Choroid plexus epithelial cell (primary cell): ENCODE measurements at regions not wholly inside any gene's neighbourhood (a gene's known extent, or its start where the extent isn't known, plus 50 kb on each side); places are given as distances from the start of the nearest gene placed in this dataset.

Experiments
- DNase-seq: peaks from one replicate; pipeline ENCODE4 v3.0.0-alpha.2; 2010; ENCODE audit warnings: low read depth
- H3K4me3 ChIP-seq: 2 replicates; pipeline ENCODE4 v1.5.1; 2011; ENCODE audit warnings: low read depth, mild to moderate bottlenecking, control low read depth, low read length, moderate library complexity
- TF ChIP-seq, protein P1 (sequence below): conservative IDR thresholded peaks from 2 replicates; pipeline ENCODE4 v1.5.1; 2011; ENCODE audit warnings: low read depth, mild to moderate bottlenecking, control low read depth, inconsistent platforms, low read length, moderate library complexity

- no peak overlapping the region for H3K4me3 ChIP-seq
- TF ChIP-seq, protein P1, sequence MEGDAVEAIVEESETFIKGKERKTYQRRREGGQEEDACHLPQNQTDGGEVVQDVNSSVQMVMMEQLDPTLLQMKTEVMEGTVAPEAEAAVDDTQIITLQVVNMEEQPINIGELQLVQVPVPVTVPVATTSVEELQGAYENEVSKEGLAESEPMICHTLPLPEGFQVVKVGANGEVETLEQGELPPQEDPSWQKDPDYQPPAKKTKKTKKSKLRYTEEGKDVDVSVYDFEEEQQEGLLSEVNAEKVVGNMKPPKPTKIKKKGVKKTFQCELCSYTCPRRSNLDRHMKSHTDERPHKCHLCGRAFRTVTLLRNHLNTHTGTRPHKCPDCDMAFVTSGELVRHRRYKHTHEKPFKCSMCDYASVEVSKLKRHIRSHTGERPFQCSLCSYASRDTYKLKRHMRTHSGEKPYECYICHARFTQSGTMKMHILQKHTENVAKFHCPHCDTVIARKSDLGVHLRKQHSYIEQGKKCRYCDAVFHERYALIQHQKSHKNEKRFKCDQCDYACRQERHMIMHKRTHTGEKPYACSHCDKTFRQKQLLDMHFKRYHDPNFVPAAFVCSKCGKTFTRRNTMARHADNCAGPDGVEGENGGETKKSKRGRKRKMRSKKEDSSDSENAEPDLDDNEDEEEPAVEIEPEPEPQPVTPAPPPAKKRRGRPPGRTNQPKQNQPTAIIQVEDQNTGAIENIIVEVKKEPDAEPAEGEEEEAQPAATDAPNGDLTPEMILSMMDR, result no peak
- no peak for DNase-seq
These were observed 153.2 kb upstream of the FBXL7 start for GRCh38 chr5:15346738-15347137.

GRCh38 chr5:15344954-15345353 lies 155.0 kb upstream of the FBXL7 start:
- H3K4me3 ChIP-seq, result no peak overlapping the region
- DNase-seq, result no peak
- TF ChIP-seq, protein P1, result no peak

GRCh38 chr5:15338546-15338945 lies 161.4 kb upstream of the FBXL7 start:
- TF ChIP-seq, protein P1, result no peak
- DNase-seq, result no peak
- H3K4me3 ChIP-seq, result no peak overlapping the region

GRCh38 chr5:15334551-15335266 lies 165.3 kb upstream of the FBXL7 start:
- TF ChIP-seq, protein P1, result no peak

GRCh38 chr5:15333091-15333490 lies 166.9 kb upstream of the FBXL7 start:
- TF ChIP-seq, protein P1, result no peak
- no peak overlapping the region for H3K4me3 ChIP-seq

More at GRCh38 chr5:15334551-15335266, 165.3 kb upstream of the FBXL7 start:
- DNase-seq, result no peak
- no peak overlapping the region for H3K4me3 ChIP-seq

DNA sequence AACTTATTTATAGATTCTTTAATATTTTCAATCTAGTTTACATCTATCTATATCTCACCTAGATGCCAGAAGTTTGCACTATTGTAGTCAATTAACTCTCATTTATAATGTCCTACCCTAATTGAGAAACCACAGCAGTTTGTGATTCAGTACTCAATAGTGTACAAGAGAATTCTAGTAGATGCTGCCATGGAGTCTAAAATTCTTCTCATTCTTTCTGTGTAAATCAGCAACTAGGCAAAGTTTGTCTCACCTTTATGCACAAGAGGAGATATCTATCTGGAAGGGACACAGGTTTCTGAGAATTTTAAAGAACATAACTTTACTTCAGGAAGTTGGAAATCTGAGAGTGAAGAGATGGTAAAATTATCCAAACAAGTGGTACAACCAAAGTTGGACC lies 173.0 kb upstream of the FBXL7 start:
- H3K4me3 ChIP-seq, result no peak overlapping the region
- TF ChIP-seq, protein P1, result no peak
- DNase-seq, result peak; percentile 36

More at GRCh38 chr5:15333091-15333490, 166.9 kb upstream of the FBXL7 start:
- no peak for DNase-seq

DNA sequence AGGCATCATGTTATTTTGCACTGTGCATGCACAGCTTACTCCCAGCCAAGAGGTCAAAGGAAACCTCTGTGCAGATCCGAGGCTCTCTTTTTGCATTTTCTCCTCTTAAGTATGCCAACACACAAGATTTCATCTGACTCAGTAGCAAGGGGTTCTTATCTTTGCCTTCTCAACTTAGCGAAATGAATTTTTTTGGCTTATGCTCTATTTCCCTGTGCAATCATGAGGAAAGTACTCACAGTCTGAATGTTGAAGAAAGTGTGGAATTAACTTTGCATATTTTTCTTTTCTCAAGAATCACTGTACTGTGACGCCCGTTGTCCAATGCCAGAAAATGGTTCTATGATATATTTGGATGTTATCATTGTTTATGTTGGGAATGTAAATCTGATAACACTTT lies 173.5 kb upstream of the FBXL7 start:
- TF ChIP-seq, protein P1, result no peak
- DNase-seq, result peak; percentile 36
- H3K4me3 ChIP-seq, result no peak overlapping the region
